NT2/D1 (cell line): ENCODE measurements at regions not wholly inside any gene's neighbourhood (a gene's known extent, or its start where the extent isn't known, plus 50 kb on each side); places are given as distances from the start of the nearest gene placed in this dataset.

Experiments
- DNase-seq: peaks from one replicate; pipeline ENCODE4 v3.0.0-alpha.2; 2011; ENCODE audit warnings: low read depth, low spot score
- H3K27me3 ChIP-seq: 2 replicates; pipeline ENCODE4 v1.6.0; 2011; ENCODE audit warnings: mild to moderate bottlenecking; ENCODE audit not compliant: insufficient read length, insufficient read depth
- H3K36me3 ChIP-seq: 2 replicates; pipeline ENCODE4 v1.6.1; 2011; ENCODE audit warnings: mild to moderate bottlenecking, low read length, mixed read lengths; ENCODE audit not compliant: insufficient read depth, insufficient read length
- H3K4me1 ChIP-seq: 2 replicates; pipeline ENCODE4 v1.5.1; 2011; ENCODE audit not compliant: insufficient read depth, insufficient read length
- H3K4me3 ChIP-seq: 2 replicates; pipeline ENCODE4 v1.5.1; 2011; ENCODE audit warnings: low read depth; ENCODE audit not compliant: insufficient read length
- H3K9ac ChIP-seq: 2 replicates; pipeline ENCODE4 v1.6.0; 2011; ENCODE audit warnings: low read depth; ENCODE audit not compliant: insufficient read length
- H3K9me3 ChIP-seq: 2 replicates; pipeline ENCODE4 v1.5.1; 2011; ENCODE audit warnings: mild to moderate bottlenecking, low read length; ENCODE audit not compliant: insufficient read depth
- SUZ12 ChIP-seq: IDR thresholded peaks from 2 replicates; pipeline ENCODE4 v1.6.1; 2011; ENCODE audit not compliant: insufficient read length, insufficient read depth; ENCODE audit errors: extremely low read depth
- YY1 ChIP-seq: IDR thresholded peaks from 2 replicates; pipeline ENCODE4 v1.6.1; 2011; ENCODE audit not compliant: insufficient read length, insufficient read depth
- ZNF274 ChIP-seq: IDR thresholded peaks from 2 replicates; pipeline ENCODE4 v1.6.1; 2011; ENCODE audit warnings: mild to moderate bottlenecking, low read depth, low read length

DNA sequence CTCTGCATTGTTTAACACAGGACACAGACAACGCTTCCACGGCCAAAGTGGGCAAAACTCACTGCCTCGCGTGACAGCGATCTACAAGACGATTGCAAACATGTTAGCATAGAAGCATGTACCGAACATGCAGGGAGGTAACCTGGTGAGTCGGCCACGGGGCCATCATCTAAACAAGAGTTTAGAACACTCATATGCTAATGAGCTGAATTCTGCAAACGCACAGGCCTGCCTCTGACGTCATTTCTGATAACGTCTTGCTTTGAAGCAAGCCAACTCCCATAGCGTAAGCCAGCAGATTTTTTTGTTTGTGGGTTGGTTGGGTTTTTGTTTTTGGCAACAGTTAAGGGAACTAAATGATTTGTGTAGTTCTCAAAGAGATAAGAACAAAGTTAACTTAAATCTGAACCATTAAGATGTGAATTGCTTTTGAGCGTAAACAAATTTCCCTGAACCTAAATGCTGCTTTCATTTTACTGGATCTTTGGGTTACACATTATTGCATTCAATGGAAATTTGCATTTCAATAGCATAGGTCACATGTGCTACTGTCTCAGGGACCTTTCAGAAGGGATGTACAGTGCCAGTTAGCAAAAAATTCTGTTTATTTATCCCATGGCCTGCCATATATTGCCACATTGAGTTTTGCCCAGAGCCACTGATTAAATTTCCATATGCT, 184.5 kb upstream of the PDE10A start:
- H3K4me1 ChIP-seq = peaks cover 9% of the 10 kb centered on the region
- H3K4me3 ChIP-seq = no peak overlapping the region
- no peaks in the 10 kb centered on the region for H3K27me3 ChIP-seq
- no peaks in the 10 kb centered on the region for H3K36me3 ChIP-seq
- no peak overlapping the region for H3K9ac ChIP-seq
- DNase-seq = no peak
- H3K9me3 ChIP-seq = no peaks in the 10 kb centered on the region
- no peak for TF ChIP-seq SUZ12
- no peak for TF ChIP-seq YY1
- TF ChIP-seq ZNF274 = no peak

DNA sequence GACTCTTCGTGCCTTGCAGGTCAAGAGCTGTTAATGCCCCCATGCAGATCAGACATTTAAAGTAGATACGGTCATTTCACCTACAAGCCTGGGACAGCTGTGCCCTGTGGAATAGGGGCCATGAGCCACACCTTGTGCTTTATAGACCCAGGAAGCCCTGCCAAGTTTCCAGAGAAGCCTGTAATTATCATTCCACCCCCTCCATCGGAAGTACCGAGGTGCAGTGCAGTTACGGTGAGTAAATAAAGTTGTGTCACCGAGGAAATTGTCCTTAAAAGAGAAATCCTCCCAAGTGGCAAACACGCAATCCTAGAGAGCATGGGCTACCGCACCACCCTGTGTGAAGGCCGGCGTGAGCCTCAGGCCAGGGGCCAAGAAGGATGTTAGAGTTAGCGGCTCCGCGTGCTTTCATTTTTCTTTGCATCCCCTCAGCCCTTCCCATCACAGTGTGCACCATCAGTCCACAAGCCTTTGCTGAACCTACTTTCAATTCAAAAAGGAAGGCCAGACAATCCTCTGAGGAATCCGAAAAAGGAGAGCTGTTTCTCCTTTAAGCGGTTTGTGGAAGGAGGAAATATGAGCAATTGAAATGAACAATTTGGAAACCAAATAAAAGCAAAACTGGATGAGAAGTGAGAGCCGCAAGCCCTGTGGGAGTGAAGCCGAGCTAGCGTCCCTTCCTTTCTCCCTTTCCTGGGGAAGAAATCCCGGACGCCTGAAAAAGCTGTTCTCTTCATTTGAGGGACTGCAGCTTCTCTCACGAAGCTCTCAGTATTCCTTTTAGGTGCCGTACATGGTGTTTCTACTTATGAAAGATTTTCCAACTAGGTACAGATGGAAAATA, 183.3 kb upstream of the PDE10A start:
- Histone ChIP-seq H3K36me3 (no peaks in the 10 kb centered on the region), H3K4me3 (no peak overlapping the region), H3K27me3 (no peaks in the 10 kb centered on the region), H3K9me3 (no peaks in the 10 kb centered on the region), H3K4me1 (peaks cover 11% of the 10 kb centered on the region), H3K9ac (no peak overlapping the region)
- no peak for DNase-seq
- no peak for TF ChIP-seq SUZ12
- no peak for TF ChIP-seq YY1
- no peak for TF ChIP-seq ZNF274

DNA sequence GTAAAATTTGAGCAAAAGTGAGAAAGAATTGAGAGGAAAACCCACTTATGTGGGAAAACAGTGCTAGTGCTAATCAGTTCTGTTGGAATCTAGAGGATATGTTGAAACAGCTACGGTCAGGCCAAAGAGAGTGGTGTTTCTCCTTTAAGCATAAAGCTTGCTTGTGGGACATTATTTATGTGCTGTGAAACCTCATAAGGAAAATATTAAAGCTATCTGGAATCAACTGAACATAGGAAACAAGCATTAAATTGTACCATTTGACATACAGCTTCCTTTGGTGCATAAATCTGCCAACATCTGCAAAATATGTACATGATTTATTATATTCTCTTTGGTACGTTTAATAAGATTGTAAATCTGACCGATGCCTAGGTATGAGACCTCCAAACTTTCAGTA, 182.5 kb upstream of the PDE10A start:
- TF ChIP-seq SUZ12 = no peak
- TF ChIP-seq YY1 = no peak
- no peak for TF ChIP-seq ZNF274

DNA sequence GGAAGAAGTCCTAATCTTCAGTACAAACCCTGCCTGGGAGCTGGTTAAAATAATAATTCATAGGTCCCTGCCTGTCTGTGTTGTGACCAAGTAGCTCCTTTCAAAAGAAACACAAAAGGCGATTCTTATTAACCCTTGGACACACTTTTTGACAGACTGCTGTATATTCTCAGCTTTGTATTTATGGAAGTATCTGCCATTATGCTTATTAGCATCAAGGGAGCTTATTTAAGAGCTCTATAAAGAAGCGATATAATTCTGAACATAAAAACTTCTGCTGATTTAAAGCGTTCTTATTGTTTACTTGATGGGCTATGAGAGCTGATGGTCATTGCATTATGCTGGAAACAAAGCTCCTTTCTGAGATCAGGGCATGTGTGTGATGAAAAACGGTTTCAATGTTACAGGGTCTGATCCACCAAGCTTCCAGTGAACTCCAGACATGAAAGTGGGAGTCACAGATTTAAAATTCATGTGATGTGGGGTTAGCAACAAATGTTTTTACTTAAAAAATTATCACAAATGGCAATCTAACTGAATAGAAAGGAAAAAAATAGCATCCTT, 181.8 kb upstream of the PDE10A start:
- H3K27me3 ChIP-seq = no peaks in the 10 kb centered on the region
- H3K4me3 ChIP-seq = no peak overlapping the region
- H3K9me3 ChIP-seq = no peaks in the 10 kb centered on the region
- DNase-seq = no peak
- no peak overlapping the region for H3K9ac ChIP-seq
- H3K4me1 ChIP-seq = peaks cover 14% of the 10 kb centered on the region
- H3K36me3 ChIP-seq = no peaks in the 10 kb centered on the region
- no peak for TF ChIP-seq SUZ12
- no peak for TF ChIP-seq ZNF274
- no peak for TF ChIP-seq YY1

More for the DNA sequence above, 182.5 kb upstream of the PDE10A start:
- peaks cover 14% of the 10 kb centered on the region for H3K4me1 ChIP-seq
- no peak overlapping the region for H3K4me3 ChIP-seq
- no peaks in the 10 kb centered on the region for H3K9me3 ChIP-seq
- no peaks in the 10 kb centered on the region for H3K36me3 ChIP-seq
- H3K9ac ChIP-seq = no peak overlapping the region
- DNase-seq = no peak
- no peaks in the 10 kb centered on the region for H3K27me3 ChIP-seq

DNA sequence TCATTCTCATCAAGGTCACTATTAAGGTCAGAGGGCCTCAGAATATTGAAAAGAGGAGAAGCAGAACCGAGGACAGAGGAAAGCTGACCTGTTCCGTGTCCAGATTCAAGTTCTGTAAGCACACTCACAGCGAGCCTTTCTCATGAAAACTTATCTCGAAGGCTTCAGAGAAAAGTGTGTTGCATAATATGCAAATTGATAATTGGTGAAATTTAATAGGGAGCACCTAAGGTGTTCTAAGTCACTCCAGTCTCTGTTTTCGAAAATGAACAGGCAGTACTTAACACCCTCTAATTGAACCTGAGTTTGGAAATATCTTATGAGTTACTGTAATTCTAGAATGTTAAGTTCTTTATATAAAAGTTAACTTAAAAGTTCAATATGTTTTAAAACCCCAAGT, 181.2 kb upstream of the PDE10A start:
- Histone ChIP-seq H3K4me1 (peaks cover 14% of the 10 kb centered on the region), H3K9ac (no peak overlapping the region), H3K9me3 (no peaks in the 10 kb centered on the region), H3K27me3 (no peaks in the 10 kb centered on the region), H3K36me3 (no peaks in the 10 kb centered on the region), H3K4me3 (no peak overlapping the region)
- TF ChIP-seq ZNF274 (no peak), YY1 (no peak), SUZ12 (no peak)
- DNase-seq = no peak

DNA sequence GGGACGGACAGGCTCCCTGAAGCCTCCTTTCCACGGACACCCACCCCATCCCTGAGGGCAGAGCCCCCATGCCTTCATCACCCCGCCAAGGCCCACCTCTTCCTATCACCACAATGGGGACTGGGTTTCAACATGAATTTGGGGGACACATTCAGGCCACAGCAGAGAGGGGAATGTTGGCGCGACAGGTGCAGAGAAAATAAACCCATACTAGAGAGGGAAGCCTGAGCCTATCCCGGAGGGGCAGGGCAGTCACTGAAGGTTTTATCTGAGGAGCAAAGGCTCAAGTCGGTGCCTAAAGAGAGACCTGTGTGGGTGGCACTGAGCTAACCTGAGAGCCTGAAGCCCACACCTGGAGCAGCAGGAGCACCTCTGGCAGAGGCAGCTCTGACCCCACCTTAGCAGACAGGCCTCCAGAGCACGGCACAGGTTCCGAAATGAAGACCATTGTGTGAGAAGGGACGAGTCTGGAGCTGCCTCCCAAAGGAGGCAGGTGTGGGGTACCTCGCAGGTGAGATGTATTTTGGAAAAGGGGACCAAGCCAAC, 180.6 kb upstream of the PDE10A start:
- H3K27me3 ChIP-seq = no peaks in the 10 kb centered on the region
- peaks cover 14% of the 10 kb centered on the region for H3K4me1 ChIP-seq
- H3K36me3 ChIP-seq = no peaks in the 10 kb centered on the region
- H3K9ac ChIP-seq = no peak overlapping the region
- no peaks in the 10 kb centered on the region for H3K9me3 ChIP-seq
- TF ChIP-seq YY1 (no peak), ZNF274 (no peak), SUZ12 (no peak)
- no peak overlapping the region for H3K4me3 ChIP-seq
- no peak for DNase-seq

DNA sequence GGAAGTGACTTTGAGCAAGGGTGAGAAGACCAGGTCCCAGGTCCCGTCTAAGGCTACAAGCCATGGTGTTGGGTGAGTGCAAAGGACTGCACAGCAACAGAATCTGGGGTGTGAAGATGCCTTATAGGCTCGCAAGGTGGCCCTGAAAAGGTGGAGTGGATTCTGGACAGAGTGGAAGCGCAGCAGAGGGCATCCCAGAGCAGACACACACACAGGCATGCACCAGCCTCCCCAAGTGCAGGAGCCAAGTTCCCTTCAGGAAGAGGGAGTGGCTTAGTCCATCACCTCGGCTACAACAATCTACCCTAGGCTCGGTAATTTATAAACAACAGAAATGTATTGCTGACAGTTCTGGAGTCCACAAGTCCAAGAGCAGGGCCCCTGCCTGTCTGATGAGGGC, 180.1 kb upstream of the PDE10A start:
- Histone ChIP-seq H3K4me1 (peaks cover 14% of the 10 kb centered on the region), H3K27me3 (no peaks in the 10 kb centered on the region)
- no peak for DNase-seq

More for the DNA sequence above, 180.1 kb upstream of the PDE10A start:
- Histone ChIP-seq H3K9ac (no peak overlapping the region), H3K9me3 (no peaks in the 10 kb centered on the region), H3K36me3 (no peaks in the 10 kb centered on the region), H3K4me3 (no peak overlapping the region)
- TF ChIP-seq SUZ12 (no peak), ZNF274 (no peak)
